Sigmoid colon (tissue), 6 donors: ENCODE measurements at regions not wholly inside any gene's neighbourhood (a gene's known extent, or its start where the extent isn't known, plus 50 kb on each side); places are given as distances from the start of the nearest gene placed in this dataset.
A peak's percentile ranks its signal among the peaks of the same experiment; 100 is the strongest.
"Not testable (repeated sequence)": the region's sequence is repeated elsewhere in the genome, so short reads cannot be mapped to it uniquely, and the experiment has no call there.

Experiments
- DNase-seq: peaks from one replicate; pipeline ENCODE4 v3.0.0-alpha.2; 2019
- H3K27ac ChIP-seq, 4 donors: fragments of 200-600 bp; sonication (generic); one replicate each; pipeline ENCODE4 v1.5.1; 2016 to 2019; ENCODE audit warnings: mild to moderate bottlenecking in 1 of 4
- H3K27me3 ChIP-seq, 3 donors: fragments of 200-600 bp; sonication (generic); one replicate each; pipeline ENCODE4 v1.5.1; 2019; ENCODE audit warnings: mild to moderate bottlenecking in 1 of 3
- H3K36me3 ChIP-seq, 4 donors: fragments of 200-600 bp; sonication (generic); one replicate each; pipeline ENCODE4 v1.5.1; 2016 to 2019
- H3K4me1 ChIP-seq, 4 donors: fragments of 200-600 bp; sonication (generic); one replicate each; pipeline ENCODE4 v1.5.1; 2017 to 2019
- H3K4me3 ChIP-seq, 4 donors: fragments of 200-600 bp; sonication (generic); one replicate each; pipeline ENCODE4 v1.5.1; 2017 to 2019; ENCODE audit warnings: mild to moderate bottlenecking in 2 of 4, moderate library complexity in 1 of 4
- H3K9me3 ChIP-seq, 4 donors: fragments of 200-600 bp in 3 of 4; sonication (generic) in 3 of 4; one replicate each; pipeline versions ENCODE4 v1.5.1 to v1.6.1; 2013 to 2019
- WGBS, 2 donors: extraction: QIAGEN DNeasy Blood & Tissue Kit; methylation state at CpG; one replicate each; pipeline ENCODE4 v1.1.7; 2013; 5-methylcytosine and 5-hydroxymethylcytosine counted together
- intact Hi-C: fragments of 100-400 bp; cut with DNase I; formaldehyde crosslinking; loops from one replicate; pipeline ENCODE4 v1.15.1; 2023
- donor health status: healthy with polysubstance abuse.
- donor health status: healthy.

- H3K36me3 ChIP-seq, H3K27me3 ChIP-seq, H3K27ac ChIP-seq, intact Hi-C loops, H3K4me3 ChIP-seq, H3K4me1 ChIP-seq, DNase-seq, H3K9me3 ChIP-seq: not testable (repeated sequence)
- WGBS, 2 donors = 30 to 42% methylated on average over 2 of the region's 3 CpGs
Measured at GRCh38 chr4:49234382-49234781, 248.3 kb downstream of the CWH43 start.

GRCh38 chr4:49235413-49236160 lies 249.5 kb downstream of the CWH43 start:
- intact Hi-C loops, H3K27me3 ChIP-seq: not testable (repeated sequence)

GRCh38 chr4:49236474-49236873 lies 250.4 kb downstream of the CWH43 start:
- H3K36me3 ChIP-seq, intact Hi-C loops, H3K27ac ChIP-seq, H3K4me1 ChIP-seq, H3K4me3 ChIP-seq, H3K9me3 ChIP-seq, H3K27me3 ChIP-seq: not testable (repeated sequence)
- DNase-seq = peak; percentile 61
- 27 to 33% methylated on average over 3 of the region's 3 CpGs for WGBS, 2 donors

More at GRCh38 chr4:49235413-49236160, 249.5 kb downstream of the CWH43 start:
- H3K4me3 ChIP-seq, H3K27ac ChIP-seq, H3K9me3 ChIP-seq, DNase-seq, H3K36me3 ChIP-seq, H3K4me1 ChIP-seq: not testable (repeated sequence)
- WGBS, 2 donors = 73 to 83% methylated on average over 8 of the region's 8 CpGs

GRCh38 chr4:49241295-49241694 lies 255.2 kb downstream of the CWH43 start:
- DNase-seq, intact Hi-C loops, H3K4me1 ChIP-seq, H3K9me3 ChIP-seq, H3K27ac ChIP-seq, H3K4me3 ChIP-seq, H3K36me3 ChIP-seq, H3K27me3 ChIP-seq: not testable (repeated sequence)
- WGBS, 2 donors = 76 to 81% methylated on average over 2 of the region's 2 CpGs

- H3K27me3 ChIP-seq, H3K27ac ChIP-seq, DNase-seq, H3K4me1 ChIP-seq, H3K9me3 ChIP-seq, intact Hi-C loops, H3K4me3 ChIP-seq, H3K36me3 ChIP-seq: not testable (repeated sequence)
- WGBS, 2 donors = 49 to 52% methylated on average over 1 of the region's 2 CpGs
Measured at GRCh38 chr4:49262786-49263185, 276.7 kb downstream of the CWH43 start.

GRCh38 chr4:49270435-49270834 lies 284.4 kb downstream of the CWH43 start:
- DNase-seq, intact Hi-C loops, H3K9me3 ChIP-seq, H3K36me3 ChIP-seq, H3K27ac ChIP-seq, H3K4me1 ChIP-seq, H3K27me3 ChIP-seq, H3K4me3 ChIP-seq: not testable (repeated sequence)
- WGBS, 2 donors = 57 to 80% methylated on average over 24 of the region's 28 CpGs

- H3K27me3 ChIP-seq, DNase-seq, H3K27ac ChIP-seq, H3K9me3 ChIP-seq, H3K4me3 ChIP-seq, intact Hi-C loops, H3K36me3 ChIP-seq, H3K4me1 ChIP-seq: not testable (repeated sequence)
- 68 to 85% methylated on average over 17 to 18 of the region's 21 CpGs for WGBS, 2 donors
Measured at GRCh38 chr4:49270912-49271311, 284.8 kb downstream of the CWH43 start.

- H3K9me3 ChIP-seq, H3K4me1 ChIP-seq, H3K36me3 ChIP-seq, H3K4me3 ChIP-seq, DNase-seq, H3K27me3 ChIP-seq, intact Hi-C loops, H3K27ac ChIP-seq: not testable (repeated sequence)
- 91 to 94% methylated on average over 4 to 5 of the region's 9 CpGs for WGBS, 2 donors
Measured at GRCh38 chr4:49285905-49286304, 299.8 kb downstream of the CWH43 start.

GRCh38 chr4:49286926-49287745 lies 301.1 kb downstream of the CWH43 start:
- H3K36me3 ChIP-seq, H3K27ac ChIP-seq, H3K9me3 ChIP-seq, intact Hi-C loops, DNase-seq, H3K27me3 ChIP-seq, H3K4me1 ChIP-seq, H3K4me3 ChIP-seq: not testable (repeated sequence)
- 87% methylated on average over 14 of the region's 15 CpGs for WGBS, 2 donors

- DNase-seq, H3K27me3 ChIP-seq, H3K9me3 ChIP-seq, intact Hi-C loops, H3K4me1 ChIP-seq, H3K4me3 ChIP-seq, H3K36me3 ChIP-seq, H3K27ac ChIP-seq: not testable (repeated sequence)
- 89 to 91% methylated on average over 17 of the region's 17 CpGs for WGBS, 2 donors
Measured at GRCh38 chr4:49287893-49288292, 301.8 kb downstream of the CWH43 start.

- H3K4me1 ChIP-seq, H3K4me3 ChIP-seq, DNase-seq, H3K36me3 ChIP-seq, H3K9me3 ChIP-seq, H3K27ac ChIP-seq, intact Hi-C loops, H3K27me3 ChIP-seq: not testable (repeated sequence)
- 93% methylated on average over 11 of the region's 11 CpGs for WGBS, 2 donors
Measured at GRCh38 chr4:49288796-49289195, 302.7 kb downstream of the CWH43 start.

GRCh38 chr4:49314815-49315214 lies 328.7 kb downstream of the CWH43 start:
- DNase-seq, intact Hi-C loops: not testable (repeated sequence)
- 85 to 91% methylated on average over 18 of the region's 18 CpGs for WGBS, 2 donors

GRCh38 chr4:49320725-49321410 lies 334.8 kb downstream of the CWH43 start:
- H3K36me3 ChIP-seq, intact Hi-C loops, H3K4me1 ChIP-seq, DNase-seq, H3K27me3 ChIP-seq, H3K9me3 ChIP-seq, H3K27ac ChIP-seq, H3K4me3 ChIP-seq: not testable (repeated sequence)
- WGBS, 2 donors = 78 to 82% methylated on average over 24 of the region's 24 CpGs

More at GRCh38 chr4:49314815-49315214, 328.7 kb downstream of the CWH43 start:
- not testable (repeated sequence) for H3K9me3 ChIP-seq, H3K27ac ChIP-seq, H3K27me3 ChIP-seq, H3K4me1 ChIP-seq, H3K36me3 ChIP-seq, H3K4me3 ChIP-seq
